Keratinocyte (primary cell): ENCODE measurements at regions not wholly inside any gene's neighbourhood (a gene's known extent, or its start where the extent isn't known, plus 50 kb on each side); places are given as distances from the start of the nearest gene placed in this dataset.
A peak's percentile ranks its signal among the peaks of the same experiment; 100 is the strongest.

ENCODE experiments used
- DNase-seq: peaks from one replicate; pipeline ENCODE4 v3.0.0-alpha.2; 2011; ENCODE audit warnings: low read depth, missing footprints, low spot score
- FAIRE-seq: peaks from 2 replicates; lab custom pipeline; 2011; peaks lifted over from hg19 to GRCh38; lab: Jason Lieb, UNC
- H2AFZ ChIP-seq: 2 replicates; pipeline ENCODE4 v1.6.0; 2012; ENCODE audit warnings: low read length, control low read depth, inconsistent platforms; ENCODE audit not compliant: control insufficient read depth
- H3K27ac ChIP-seq: 2 replicates; pipeline ENCODE4 v1.5.1; 2011; ENCODE audit warnings: low read length; ENCODE audit not compliant: control insufficient read depth, insufficient read depth
- H3K27me3 ChIP-seq: 3 replicates; pipeline ENCODE4 v1.6.0; 2011; ENCODE audit warnings: low read length; ENCODE audit not compliant: control insufficient read depth, insufficient read depth; ENCODE audit errors: extremely low read depth
- H3K36me3 ChIP-seq, 2 experiments: 2 replicates in 1 of 2; 3 replicates in 1 of 2; pipeline ENCODE4 v1.5.1; 2011; ENCODE audit warnings: low read length in 2 of 2, mild to moderate bottlenecking in 1 of 2; ENCODE audit not compliant: control insufficient read depth in 2 of 2, insufficient read depth in 2 of 2; ENCODE audit errors: extremely low read depth in 1 of 2
- H3K4me1 ChIP-seq: 3 replicates; pipeline ENCODE4 v1.5.1; 2011; ENCODE audit warnings: low read length; ENCODE audit not compliant: control insufficient read depth, insufficient read depth; ENCODE audit errors: extremely low read depth
- H3K4me2 ChIP-seq: 3 replicates; pipeline ENCODE4 v1.6.0; 2011; ENCODE audit warnings: low read depth, low read length; ENCODE audit not compliant: control insufficient read depth, insufficient read depth; ENCODE audit errors: extremely low read depth
- H3K4me3 ChIP-seq, 3 experiments: fragments of 200-600 bp in 1 of 3; sonication (generic) in 1 of 3; 2 replicates in 2 of 3; 3 replicates in 1 of 3; pipeline ENCODE4 v1.5.1; 2011 to 2016; ENCODE audit warnings: low read length in 3 of 3, mild to moderate bottlenecking in 3 of 3, control low read depth in 2 of 3, inconsistent platforms in 1 of 3, low read depth in 1 of 3, mixed read lengths in 1 of 3, mixed run types in 1 of 3, moderate library complexity in 1 of 3; ENCODE audit not compliant: control insufficient read depth in 2 of 3, insufficient read depth in 2 of 3; ENCODE audit errors: extremely low read depth in 1 of 3
- H3K79me2 ChIP-seq: 2 replicates; pipeline ENCODE4 v1.6.0; 2012; ENCODE audit warnings: low read length; ENCODE audit not compliant: control insufficient read depth, insufficient read depth
- H3K9ac ChIP-seq: 3 replicates; pipeline ENCODE4 v1.6.0; 2011; ENCODE audit warnings: low read length; ENCODE audit not compliant: control insufficient read depth, insufficient read depth; ENCODE audit errors: extremely low read depth
- H3K9me1 ChIP-seq: 3 replicates; pipeline ENCODE4 v1.6.0; 2011; ENCODE audit warnings: low read length; ENCODE audit not compliant: control insufficient read depth, insufficient read depth; ENCODE audit errors: extremely low read depth
- H3K9me3 ChIP-seq: 2 replicates; pipeline ENCODE4 v1.5.1; 2012; ENCODE audit warnings: low read depth, low read length; ENCODE audit not compliant: control insufficient read depth
- H4K20me1 ChIP-seq: 3 replicates; pipeline ENCODE4 v1.6.0; 2011; ENCODE audit warnings: low read length; ENCODE audit not compliant: control insufficient read depth, insufficient read depth; ENCODE audit errors: extremely low read depth
- EZH2 ChIP-seq: IDR thresholded peaks from one replicate; pipeline ENCODE4 v1.6.1; 2012; ENCODE audit warnings: inconsistent platforms, mild to moderate bottlenecking, low read length, moderate library complexity
- dilution Hi-C: fragments of 300-500 bp; cut with MboI; formaldehyde crosslinking; loops from one replicate; pipeline ENCODE4 v1.7.0; 2020; ENCODE audit warnings: low sequenced_read_pairs; ENCODE audit not compliant: extremely low pct_ligation_motif_present
- TF ChIP-seq, protein P1 (sequence below), 3 experiments: IDR thresholded peaks in 1 of 3; conservative IDR thresholded peaks in 1 of 3; optimal IDR thresholded peaks in 1 of 3; 2 replicates in 2 of 3; 3 replicates in 1 of 3; pipeline versions ENCODE3 to v1.5.1; 2011; ENCODE audit warnings: low read length in 3 of 3, mild to moderate bottlenecking in 3 of 3, moderate library complexity in 2 of 3, control low read depth in 1 of 3, inconsistent platforms in 1 of 3; ENCODE audit not compliant: insufficient read depth in 2 of 3; ENCODE audit errors: extremely low read depth in 1 of 3

DNA sequence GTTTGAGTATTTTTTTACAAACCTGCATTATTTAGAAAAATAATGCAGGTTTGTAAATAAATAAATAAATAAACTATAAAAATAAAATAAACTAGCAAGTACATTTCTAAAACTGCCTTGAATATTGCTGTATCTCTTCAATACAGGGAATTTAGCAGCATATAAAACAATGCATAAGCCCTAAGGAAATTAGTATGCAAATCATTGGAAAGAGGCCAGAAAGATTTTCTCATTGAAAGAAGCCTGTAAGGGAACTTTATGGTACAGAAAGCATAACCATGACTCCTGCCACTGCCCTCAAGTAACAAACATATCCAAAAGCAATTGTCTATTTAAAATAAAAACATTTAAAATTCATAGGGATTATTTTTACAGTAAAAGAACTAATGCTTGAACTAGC, 387.3 kb downstream of the HINT1 start:
- DNase-seq (no peak), FAIRE-seq (no peak)
- Histone ChIP-seq H3K27me3 (no peaks in the 10 kb centered on the region), H3K4me3 (no peak overlapping the region), H3K36me3 (no peaks in the 10 kb centered on the region), H3K9ac (no peak overlapping the region), H2AFZ (no peak overlapping the region), H3K9me1 (no peaks in the 10 kb centered on the region), H3K79me2 (no peaks in the 10 kb centered on the region), H3K9me3 (no peaks in the 10 kb centered on the region), H3K4me1 (peaks cover 5% of the 10 kb centered on the region), H3K27ac (no peak overlapping the region), H4K20me1 (no peaks in the 10 kb centered on the region), H3K4me2 (no peak overlapping the region)
- TF ChIP-seq EZH2, result no peak
- TF ChIP-seq, protein P1, sequence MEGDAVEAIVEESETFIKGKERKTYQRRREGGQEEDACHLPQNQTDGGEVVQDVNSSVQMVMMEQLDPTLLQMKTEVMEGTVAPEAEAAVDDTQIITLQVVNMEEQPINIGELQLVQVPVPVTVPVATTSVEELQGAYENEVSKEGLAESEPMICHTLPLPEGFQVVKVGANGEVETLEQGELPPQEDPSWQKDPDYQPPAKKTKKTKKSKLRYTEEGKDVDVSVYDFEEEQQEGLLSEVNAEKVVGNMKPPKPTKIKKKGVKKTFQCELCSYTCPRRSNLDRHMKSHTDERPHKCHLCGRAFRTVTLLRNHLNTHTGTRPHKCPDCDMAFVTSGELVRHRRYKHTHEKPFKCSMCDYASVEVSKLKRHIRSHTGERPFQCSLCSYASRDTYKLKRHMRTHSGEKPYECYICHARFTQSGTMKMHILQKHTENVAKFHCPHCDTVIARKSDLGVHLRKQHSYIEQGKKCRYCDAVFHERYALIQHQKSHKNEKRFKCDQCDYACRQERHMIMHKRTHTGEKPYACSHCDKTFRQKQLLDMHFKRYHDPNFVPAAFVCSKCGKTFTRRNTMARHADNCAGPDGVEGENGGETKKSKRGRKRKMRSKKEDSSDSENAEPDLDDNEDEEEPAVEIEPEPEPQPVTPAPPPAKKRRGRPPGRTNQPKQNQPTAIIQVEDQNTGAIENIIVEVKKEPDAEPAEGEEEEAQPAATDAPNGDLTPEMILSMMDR (optimal IDR thresholded peaks at IDR 0.05 in 1 of 3, IDR thresholded peaks at IDR 0.05 in 1 of 3, conservative IDR thresholded peaks at IDR 0.05 in 1 of 3; ENCODE audit: extremely low read depth in 1 of 3, insufficient read depth in 2 of 3, low read length in 3 of 3), result no peak
- dilution Hi-C loops, result no loop called here

DNA sequence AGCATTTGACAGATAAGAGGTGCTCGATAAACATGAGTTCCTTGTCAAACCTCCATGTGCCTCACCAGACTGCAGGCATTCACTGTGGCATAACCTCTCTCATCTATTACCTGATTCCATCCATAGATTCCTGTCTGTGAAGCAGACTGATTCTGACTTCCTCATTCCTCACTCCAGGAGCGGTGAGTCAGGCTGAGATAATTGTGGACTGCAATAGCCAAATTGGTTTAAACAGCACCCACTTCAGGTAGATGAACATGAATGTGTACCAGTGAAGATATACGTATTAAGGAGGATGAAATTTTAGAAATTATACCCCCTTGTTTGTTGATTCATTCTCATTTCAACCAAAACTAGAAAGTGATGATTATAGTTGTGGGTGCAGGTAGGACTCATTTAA, 391.2 kb downstream of the HINT1 start:
- dilution Hi-C loops, result no loop called here
- TF ChIP-seq, protein P1 (optimal IDR thresholded peaks at IDR 0.05 in 1 of 3, IDR thresholded peaks at IDR 0.05 in 1 of 3, conservative IDR thresholded peaks at IDR 0.05 in 1 of 3; ENCODE audit: extremely low read depth in 1 of 3, insufficient read depth in 2 of 3, low read length in 3 of 3), result peak in 2 of 3 experiments; percentile 43 to 45
- TF ChIP-seq EZH2, result no peak
- peaks cover 5% of the 10 kb centered on the region for H3K4me1 ChIP-seq
- H3K36me3 ChIP-seq, result no peaks in the 10 kb centered on the region
- peak; percentile 32 for DNase-seq
- H4K20me1 ChIP-seq, result no peaks in the 10 kb centered on the region
- no peak overlapping the region for H3K9ac ChIP-seq
- H3K79me2 ChIP-seq, result no peaks in the 10 kb centered on the region
- no peaks in the 10 kb centered on the region for H3K27me3 ChIP-seq
- no peaks in the 10 kb centered on the region for H3K9me3 ChIP-seq
- H3K4me3 ChIP-seq, result no peak overlapping the region
- H3K9me1 ChIP-seq, result no peaks in the 10 kb centered on the region
- peak; percentile 95 for FAIRE-seq
- H2AFZ ChIP-seq, result peak overlapping the region; percentile 77
- H3K27ac ChIP-seq, result no peak overlapping the region
- no peak overlapping the region for H3K4me2 ChIP-seq
